ENCODE measurements at regions not wholly inside any gene's neighbourhood (a gene's known extent, or its start where the extent isn't known, plus 50 kb on each side); places are given as distances from the start of the nearest gene placed in this dataset.

GRCh38 chr11:93074352-93074751 is 104.9 kb downstream of the MTNR1B start:
- TF ChIP-seq SETDB1 (IDR thresholded peaks at IDR 0.05; ENCODE audit: low read length), result no peak
- TF ChIP-seq PRPF4 (IDR thresholded peaks at IDR 0.05; ENCODE audit: insufficient read depth, low read depth, low read length, poor library complexity, severe bottlenecking), result no peak
- no peak for TF ChIP-seq CTCF (IDR thresholded peaks at IDR 0.05 in 2 of 3, conservative IDR thresholded peaks at IDR 0.05 in 1 of 3; ENCODE audit: insufficient read depth in 2 of 3, low read depth in 1 of 3, low read length in 3 of 3)
- TF ChIP-seq TCFL5 (CRISPR knock-in tag; conservative IDR thresholded peaks at IDR 0.05), result no peak
- TF ChIP-seq ZBED1 (IDR thresholded peaks at IDR 0.05), result no peak
- TF ChIP-seq USF2 (CRISPR knock-in tag; IDR thresholded peaks at IDR 0.05), result no peak
- TF ChIP-seq HNRNPL (IDR thresholded peaks at IDR 0.05; ENCODE audit: low read depth, low read length), result no peak
- TF ChIP-seq NCOA4 (IDR thresholded peaks at IDR 0.05; ENCODE audit: partially characterized antibody), result no peak
- TF ChIP-seq HMG20B (CRISPR knock-in tag; IDR thresholded peaks at IDR 0.05), result no peak
- no peak for TF ChIP-seq UBTF (IDR thresholded peaks at IDR 0.05; ENCODE audit: borderline replicate concordance in 1 of 2, low read depth in 2 of 2, low read length in 2 of 2)
- TF ChIP-seq FOXP1 (CRISPR knock-in tag; IDR thresholded peaks at IDR 0.05), result no peak
- TF ChIP-seq ZNF561 (CRISPR knock-in tag; conservative IDR thresholded peaks at IDR 0.05), result no peak
